ENCODE measurements at regions not wholly inside any gene's neighbourhood (a gene's known extent, or its start where the extent isn't known, plus 50 kb on each side); places are given as distances from the start of the nearest gene placed in this dataset.

- no peak for TF ChIP-seq ZBTB33 (IDR thresholded peaks at IDR 0.05)
- TF ChIP-seq CUX1 (IDR thresholded peaks at IDR 0.05; ENCODE audit: insufficient replicate concordance, low read depth, low read length) = no peak
- peak in 1 of 2 experiments; percentile 22; a peak in 1 of 4 replicates for TF ChIP-seq IKZF2 (IDR thresholded peaks at IDR 0.05)
Measured at GRCh38 chr3:186458306-186459107, 85.7 kb downstream of the CRYGS start (continued).
